ENCODE measurements at regions not wholly inside any gene's neighbourhood (a gene's known extent, or its start where the extent isn't known, plus 50 kb on each side); places are given as distances from the start of the nearest gene placed in this dataset.

- DNase-seq: no peak
Measured at GRCh38 chr4:111685205-111685604, 460.0 kb upstream of the FAM241A start.

GRCh38 chr4:111689214-111689613 is 456.0 kb upstream of the FAM241A start:
- DNase-seq: no peak

GRCh38 chr4:111689731-111690130 is 455.5 kb upstream of the FAM241A start:
- no peak for DNase-seq

GRCh38 chr4:111693758-111694157 is 451.5 kb upstream of the FAM241A start:
- no peak for DNase-seq

GRCh38 chr4:111695677-111696076 is 449.6 kb upstream of the FAM241A start:
- DNase-seq: no peak

- DNase-seq: no peak
Measured at GRCh38 chr4:111696505-111696904, 448.7 kb upstream of the FAM241A start.

GRCh38 chr4:111697176-111697942 is 447.9 kb upstream of the FAM241A start:
- DNase-seq: no peak

GRCh38 chr4:111698361-111698760 is 446.9 kb upstream of the FAM241A start:
- DNase-seq: no peak

GRCh38 chr4:111699165-111699564 is 446.1 kb upstream of the FAM241A start:
- no peak for DNase-seq

GRCh38 chr4:111701102-111701501 is 444.2 kb upstream of the FAM241A start:
- DNase-seq: no peak

- no peak for DNase-seq
Measured at GRCh38 chr4:111707491-111707890, 437.8 kb upstream of the FAM241A start.

- DNase-seq: no peak
Measured at GRCh38 chr4:111712093-111712677, 433.1 kb upstream of the FAM241A start.

GRCh38 chr4:111713276-111713675 is 432.0 kb upstream of the FAM241A start:
- DNase-seq: no peak

GRCh38 chr4:111717921-111718320 is 427.3 kb upstream of the FAM241A start:
- DNase-seq: no peak

GRCh38 chr4:111718763-111719559 is 426.3 kb upstream of the FAM241A start:
- DNase-seq: no peak

GRCh38 chr4:111720866-111721265 is 424.4 kb upstream of the FAM241A start:
- no peak for DNase-seq

GRCh38 chr4:111722213-111722720 is 423.0 kb upstream of the FAM241A start:
- DNase-seq: no peak

GRCh38 chr4:111736516-111736915 is 408.7 kb upstream of the FAM241A start:
- no peak for DNase-seq

GRCh38 chr4:111744847-111745246 is 400.4 kb upstream of the FAM241A start:
- no peak for DNase-seq

- no peak for DNase-seq
Measured at GRCh38 chr4:111748157-111748556, 397.1 kb upstream of the FAM241A start.

- no peak for DNase-seq
Measured at GRCh38 chr4:111754003-111754402, 391.3 kb upstream of the FAM241A start.

- no peak for DNase-seq
Measured at GRCh38 chr4:111755571-111755970, 389.7 kb upstream of the FAM241A start.

- no peak for DNase-seq
Measured at GRCh38 chr4:111761531-111761930, 383.7 kb upstream of the FAM241A start.

GRCh38 chr4:111770514-111770913 is 374.7 kb upstream of the FAM241A start:
- DNase-seq: no peak
